Ammon's horn (tissue), 1 donor: ENCODE measurements at regions not wholly inside any gene's neighbourhood (a gene's known extent, or its start where the extent isn't known, plus 50 kb on each side); places are given as distances from the start of the nearest gene placed in this dataset.
A peak's percentile ranks its signal among the peaks of the same experiment; 100 is the strongest.

Source experiments
- DNase-seq: peaks from one replicate; pipeline ENCODE4 v3.0.0-alpha.2; 2016; ENCODE audit warnings: low spot score

GRCh38 chr18:29250259-29250658 lies 1073.3 kb upstream of the CDH2 start:
- no peak for DNase-seq

GRCh38 chr18:29248805-29249204 lies 1071.9 kb upstream of the CDH2 start:
- DNase-seq = peak; percentile 12

- DNase-seq = no peak
These were observed 1064.3 kb upstream of the CDH2 start for GRCh38 chr18:29241199-29241598.

GRCh38 chr18:29234751-29235150 lies 1057.8 kb upstream of the CDH2 start:
- DNase-seq = no peak

GRCh38 chr18:29226213-29226612 lies 1049.3 kb upstream of the CDH2 start:
- no peak for DNase-seq

GRCh38 chr18:29225351-29225750 lies 1048.4 kb upstream of the CDH2 start:
- no peak for DNase-seq

- DNase-seq = no peak
These were observed 1041.2 kb upstream of the CDH2 start for GRCh38 chr18:29218091-29218490.

GRCh38 chr18:29217124-29217915 lies 1040.4 kb upstream of the CDH2 start:
- DNase-seq = no peak

GRCh38 chr18:29198834-29199233 lies 1021.9 kb upstream of the CDH2 start:
- no peak for DNase-seq

GRCh38 chr18:29196307-29196706 lies 1019.4 kb upstream of the CDH2 start:
- DNase-seq = no peak

- DNase-seq = no peak
These were observed 1014.3 kb upstream of the CDH2 start for GRCh38 chr18:29191263-29191662.

GRCh38 chr18:29188760-29189159 lies 1011.8 kb upstream of the CDH2 start:
- no peak for DNase-seq

- no peak for DNase-seq
These were observed 1008.9 kb upstream of the CDH2 start for GRCh38 chr18:29185801-29186200.

- DNase-seq = no peak
These were observed 1007.7 kb upstream of the CDH2 start for GRCh38 chr18:29184654-29185053.

GRCh38 chr18:29181151-29181901 lies 1004.4 kb upstream of the CDH2 start:
- no peak for DNase-seq

- DNase-seq = no peak
These were observed 999.8 kb upstream of the CDH2 start for GRCh38 chr18:29176681-29177080.

- peak; percentile 64 for DNase-seq
These were observed 998.0 kb upstream of the CDH2 start for GRCh38 chr18:29174891-29175290.

GRCh38 chr18:29172756-29173067 lies 995.8 kb upstream of the CDH2 start:
- no peak for DNase-seq

GRCh38 chr18:29171892-29172755 lies 995.2 kb upstream of the CDH2 start:
- no peak for DNase-seq

- DNase-seq = no peak
These were observed 992.7 kb upstream of the CDH2 start for GRCh38 chr18:29169599-29169998.

GRCh38 chr18:29164993-29165599 lies 988.2 kb upstream of the CDH2 start:
- no peak for DNase-seq

- peak; percentile 26 for DNase-seq
These were observed 987.2 kb upstream of the CDH2 start for GRCh38 chr18:29164020-29164706.
